ENCODE measurements at regions not wholly inside any gene's neighbourhood (a gene's known extent, or its start where the extent isn't known, plus 50 kb on each side); places are given as distances from the start of the nearest gene placed in this dataset.

DNA sequence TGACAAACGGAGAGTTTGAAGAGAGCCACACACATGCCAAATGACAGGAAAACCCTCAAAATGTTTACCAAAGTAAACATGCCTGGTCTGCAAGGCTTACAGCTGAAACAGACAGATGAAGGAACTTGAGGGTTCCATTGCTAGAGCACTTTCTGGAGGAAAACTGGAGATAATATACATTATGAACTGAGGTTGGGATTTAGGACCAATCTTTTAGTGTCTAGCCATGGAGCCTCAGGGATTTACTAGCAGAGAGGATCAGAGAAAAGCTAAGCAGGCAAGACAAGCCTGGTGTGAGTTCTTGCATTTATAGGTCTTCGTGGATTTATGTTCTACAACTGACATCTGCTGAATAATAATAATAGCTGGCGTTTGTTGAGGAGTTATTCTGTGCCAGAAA is 205.3 kb downstream of the AEBP2 start:
- Mint-ChIP-seq H3K4me1 (no peaks in the 10 kb centered on the region), H3K27ac (no peak overlapping the region), H3K36me3 (no peaks in the 10 kb centered on the region), H3K9me3 (peaks cover 4% of the 10 kb centered on the region), H3K4me3 (no peak overlapping the region)
- DNase-seq (ENCODE audit: low spot score in 2 of 2) (no peak), ATAC-seq (no peak)

DNA sequence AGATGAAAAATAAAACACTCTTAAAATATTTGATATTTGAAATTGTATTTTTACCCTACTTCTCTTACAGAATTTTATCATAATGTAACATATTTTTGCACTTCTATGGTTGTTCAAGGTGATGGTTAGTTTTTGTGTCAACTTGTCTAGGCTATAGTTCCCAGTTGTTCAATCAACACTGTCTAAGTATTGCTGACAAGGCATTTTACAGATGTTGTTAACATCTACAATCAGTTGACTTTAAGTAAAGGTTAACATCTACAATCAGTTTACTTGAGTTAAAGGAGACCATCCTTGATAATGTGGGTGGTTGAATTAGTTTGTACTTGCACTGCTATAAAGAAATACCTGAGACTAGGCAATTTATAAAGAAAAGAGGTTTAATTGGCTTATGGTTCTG is 206.5 kb downstream of the AEBP2 start:
- ATAC-seq (no peak), DNase-seq (ENCODE audit: low spot score in 2 of 2) (no peak)
- Mint-ChIP-seq H3K36me3 (no peaks in the 10 kb centered on the region), H3K4me1 (no peaks in the 10 kb centered on the region), H3K4me3 (no peak overlapping the region), H3K9me3 (peaks cover 4% of the 10 kb centered on the region), H3K27ac (no peak overlapping the region)

DNA sequence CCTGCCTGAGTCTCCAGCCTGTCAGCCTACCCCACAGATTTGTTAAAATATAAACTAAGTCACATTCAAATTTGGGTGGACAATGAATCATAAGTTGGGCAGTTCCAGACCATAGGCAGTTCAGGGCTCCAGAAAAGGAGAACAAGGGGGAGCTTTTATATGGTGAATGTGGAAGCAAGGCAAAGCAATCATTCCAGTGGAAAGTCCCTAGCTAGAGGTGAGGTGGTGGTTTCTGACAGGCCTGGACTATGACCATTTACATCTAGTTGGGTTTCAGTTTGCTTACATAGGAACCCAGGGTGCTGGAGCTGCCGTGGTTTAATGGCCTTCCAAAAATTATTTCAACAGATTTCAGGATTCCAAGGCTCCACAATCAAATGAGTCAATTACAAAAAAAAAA is 207.3 kb downstream of the AEBP2 start:
- H3K4me1 Mint-ChIP-seq, result no peaks in the 10 kb centered on the region
- no peak overlapping the region for H3K4me3 Mint-ChIP-seq
- DNase-seq (ENCODE audit: low spot score in 2 of 2), result no peak
- ATAC-seq, result no peak
- H3K27ac Mint-ChIP-seq, result no peak overlapping the region
- H3K36me3 Mint-ChIP-seq, result no peaks in the 10 kb centered on the region
- H3K9me3 Mint-ChIP-seq, result peaks cover 4% of the 10 kb centered on the region

GRCh38 chr12:19647806-19648556 is 208.7 kb downstream of the AEBP2 start:
- H3K36me3 Mint-ChIP-seq, result no peaks in the 10 kb centered on the region
- H3K27ac Mint-ChIP-seq, result no peak overlapping the region
- ATAC-seq, result no peak
- H3K4me1 Mint-ChIP-seq, result no peaks in the 10 kb centered on the region
- DNase-seq (ENCODE audit: low spot score in 2 of 2), result no peak
- H3K9me3 Mint-ChIP-seq, result peaks cover 4% of the 10 kb centered on the region
- H3K4me3 Mint-ChIP-seq, result no peak overlapping the region

GRCh38 chr12:19648591-19648990 is 209.3 kb downstream of the AEBP2 start:
- no peaks in the 10 kb centered on the region for H3K4me1 Mint-ChIP-seq
- no peak overlapping the region for H3K4me3 Mint-ChIP-seq
- peaks cover 4% of the 10 kb centered on the region for H3K9me3 Mint-ChIP-seq
- ATAC-seq (no peak), DNase-seq (ENCODE audit: low spot score in 2 of 2) (no peak)
- no peak overlapping the region for H3K27ac Mint-ChIP-seq
- no peaks in the 10 kb centered on the region for H3K36me3 Mint-ChIP-seq

- no peak overlapping the region for H3K27ac Mint-ChIP-seq
- ATAC-seq (no peak), DNase-seq (ENCODE audit: low spot score in 2 of 2) (no peak)
- no peaks in the 10 kb centered on the region for H3K9me3 Mint-ChIP-seq
- no peaks in the 10 kb centered on the region for H3K4me1 Mint-ChIP-seq
- H3K4me3 Mint-ChIP-seq, result no peak overlapping the region
- no peaks in the 10 kb centered on the region for H3K36me3 Mint-ChIP-seq
These were observed 213.1 kb downstream of the AEBP2 start for GRCh38 chr12:19652386-19652785.

GRCh38 chr12:19654650-19655376 is 215.5 kb downstream of the AEBP2 start:
- Mint-ChIP-seq H3K36me3 (no peaks in the 10 kb centered on the region), H3K27ac (no peak overlapping the region)

DNA sequence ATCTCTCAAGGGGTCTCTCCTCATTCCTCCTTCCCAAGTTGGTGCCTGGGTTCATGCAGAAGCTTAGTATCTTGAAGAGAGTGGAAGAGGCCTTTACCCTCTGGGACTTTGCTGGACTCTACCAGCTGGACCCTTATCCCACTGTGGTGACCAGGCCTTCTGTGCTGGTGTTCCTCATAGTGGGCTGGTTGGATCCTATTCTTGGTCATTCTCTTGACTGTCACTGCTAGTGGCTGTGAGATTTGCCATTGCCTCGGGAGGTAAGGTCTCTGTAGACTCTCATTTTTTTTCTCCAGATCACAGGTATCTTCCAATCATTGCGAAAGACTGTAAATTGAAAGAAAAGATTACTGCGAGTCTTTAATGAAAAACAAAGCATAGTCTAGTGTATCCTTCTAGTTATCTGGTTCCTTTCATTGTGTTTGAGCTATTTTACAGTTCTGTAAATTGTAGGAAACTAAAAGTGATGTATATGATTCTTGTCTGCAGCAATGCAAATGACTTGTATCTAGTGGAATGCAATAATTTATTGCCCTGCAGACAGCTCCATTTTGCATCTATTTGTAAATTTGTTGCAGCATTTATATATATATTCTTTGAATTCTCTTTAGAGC is 217.9 kb downstream of the AEBP2 start:
- H3K4me3 Mint-ChIP-seq, result no peak overlapping the region
- H3K4me1 Mint-ChIP-seq, result peaks cover 6% of the 10 kb centered on the region
- no peaks in the 10 kb centered on the region for H3K36me3 Mint-ChIP-seq
- no peaks in the 10 kb centered on the region for H3K9me3 Mint-ChIP-seq
- H3K27ac Mint-ChIP-seq, result peak overlapping the region; percentile 56
- DNase-seq (ENCODE audit: low spot score in 2 of 2), result no peak
- ATAC-seq, result no peak

More at GRCh38 chr12:19654650-19655376, 215.5 kb downstream of the AEBP2 start:
- DNase-seq (ENCODE audit: low spot score in 2 of 2), result no peak
- no peak for ATAC-seq
- Mint-ChIP-seq H3K4me1 (no peaks in the 10 kb centered on the region), H3K4me3 (no peak overlapping the region), H3K9me3 (no peaks in the 10 kb centered on the region)

DNA sequence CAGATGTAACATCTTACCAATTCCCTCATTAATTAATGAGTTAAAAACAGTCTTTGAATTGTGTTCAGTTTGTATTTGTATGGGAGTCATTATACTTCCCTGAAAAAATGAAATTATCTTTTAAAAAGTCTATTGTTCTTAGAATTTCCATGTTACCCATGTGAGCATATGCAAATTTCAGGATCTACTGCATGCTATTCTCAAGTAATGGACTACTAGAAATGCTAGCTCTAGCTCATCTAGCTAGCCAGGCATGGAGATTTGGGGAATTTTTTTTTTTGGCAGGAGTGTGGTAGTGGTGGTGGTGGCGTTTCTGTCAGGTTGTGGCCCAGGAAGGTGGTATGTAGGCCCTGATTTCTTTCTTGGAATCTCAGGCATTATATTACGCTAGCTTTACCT is 218.4 kb downstream of the AEBP2 start:
- Mint-ChIP-seq H3K36me3 (no peaks in the 10 kb centered on the region), H3K4me3 (no peak overlapping the region), H3K9me3 (no peaks in the 10 kb centered on the region), H3K27ac (peak overlapping the region; percentile 56), H3K4me1 (peaks cover 6% of the 10 kb centered on the region)
- DNase-seq (ENCODE audit: low spot score in 2 of 2) (no peak), ATAC-seq (no peak)

- ATAC-seq, result no peak
- no peaks in the 10 kb centered on the region for H3K36me3 Mint-ChIP-seq
- peaks cover 6% of the 10 kb centered on the region for H3K4me1 Mint-ChIP-seq
- DNase-seq (ENCODE audit: low spot score in 2 of 2), result no peak
- H3K4me3 Mint-ChIP-seq, result no peak overlapping the region
- H3K9me3 Mint-ChIP-seq, result no peaks in the 10 kb centered on the region
- H3K27ac Mint-ChIP-seq, result no peak overlapping the region
These were observed 219.8 kb downstream of the AEBP2 start for GRCh38 chr12:19659086-19659485.

DNA sequence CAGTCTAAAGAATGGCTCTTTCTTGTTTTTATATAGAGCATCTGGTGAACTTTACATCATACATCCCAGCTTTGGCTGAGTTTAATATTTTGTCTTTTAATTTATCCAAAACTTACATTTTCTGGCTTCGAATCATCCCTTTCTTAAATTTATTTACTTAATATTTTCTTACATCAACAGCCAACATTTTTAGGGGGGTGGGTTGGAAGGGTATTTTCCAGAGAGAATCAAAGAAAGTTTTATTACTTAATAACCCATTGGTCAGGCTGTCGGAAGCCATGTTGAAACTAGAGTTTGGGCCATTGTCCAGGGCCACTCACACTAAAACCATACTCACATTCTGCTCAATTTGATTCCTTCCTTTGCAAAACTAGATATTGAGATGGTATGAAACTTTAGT is 220.2 kb downstream of the AEBP2 start:
- no peak for DNase-seq (ENCODE audit: low spot score in 2 of 2)
- Mint-ChIP-seq H3K27ac (no peak overlapping the region), H3K36me3 (no peaks in the 10 kb centered on the region), H3K9me3 (no peaks in the 10 kb centered on the region), H3K4me1 (peaks cover 6% of the 10 kb centered on the region), H3K4me3 (no peak overlapping the region)
- ATAC-seq, result no peak

DNA sequence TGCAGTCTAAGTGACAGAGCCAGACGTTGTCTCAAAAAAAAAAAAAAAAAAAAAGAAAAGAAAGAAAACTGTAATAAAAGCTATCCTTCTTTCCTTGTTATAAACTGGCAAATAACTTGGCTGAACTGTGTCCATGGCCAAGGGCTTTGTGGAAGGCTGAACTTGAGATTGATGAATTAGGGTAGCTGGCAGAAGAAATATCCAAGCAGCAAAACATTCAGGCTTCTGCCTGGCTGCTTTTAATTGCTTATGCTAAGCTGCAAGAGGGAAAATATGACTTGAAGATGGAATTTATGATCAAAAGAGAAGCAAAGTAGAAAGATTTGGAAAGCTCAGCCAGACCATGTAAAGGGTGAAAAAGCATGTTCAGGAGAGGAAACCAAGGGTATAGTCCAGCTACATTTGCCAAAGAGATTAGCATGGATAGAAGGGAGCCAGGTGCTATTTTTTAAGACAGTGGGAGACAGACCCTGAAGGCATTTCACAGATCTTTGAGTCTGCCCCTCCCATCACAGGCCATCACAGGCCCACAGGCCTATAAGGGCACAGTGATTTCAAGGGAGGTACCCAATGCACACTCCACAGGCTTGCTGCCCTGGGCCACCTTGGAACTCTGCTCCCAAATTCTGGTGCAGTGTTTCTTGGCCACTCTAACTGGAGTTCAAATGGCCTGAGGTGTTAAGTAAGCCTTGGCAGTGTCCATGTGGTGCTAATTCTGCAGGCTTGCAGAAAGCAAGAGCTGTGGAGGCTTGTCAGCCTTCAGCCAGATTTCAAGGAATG is 226.0 kb downstream of the AEBP2 start:
- ATAC-seq, result no peak
- H3K9me3 Mint-ChIP-seq, result no peaks in the 10 kb centered on the region
- H3K4me1 Mint-ChIP-seq, result peaks cover 6% of the 10 kb centered on the region
- no peak overlapping the region for H3K27ac Mint-ChIP-seq
- DNase-seq (ENCODE audit: low spot score in 2 of 2), result no peak
- H3K36me3 Mint-ChIP-seq, result no peaks in the 10 kb centered on the region
- H3K4me3 Mint-ChIP-seq, result no peak overlapping the region

GRCh38 chr12:19666070-19666469 is 226.8 kb downstream of the AEBP2 start:
- Mint-ChIP-seq H3K4me3 (no peak overlapping the region), H3K9me3 (no peaks in the 10 kb centered on the region), H3K27ac (no peak overlapping the region), H3K36me3 (no peaks in the 10 kb centered on the region), H3K4me1 (peaks cover under 1% of the 10 kb centered on the region)
- no peak for ATAC-seq
- no peak for DNase-seq (ENCODE audit: low spot score in 2 of 2)

GRCh38 chr12:19669793-19670192 is 230.5 kb downstream of the AEBP2 start:
- Mint-ChIP-seq H3K27ac (no peak overlapping the region), H3K4me3 (no peak overlapping the region), H3K36me3 (no peaks in the 10 kb centered on the region), H3K9me3 (no peaks in the 10 kb centered on the region), H3K4me1 (no peaks in the 10 kb centered on the region)
- ATAC-seq (no peak), DNase-seq (ENCODE audit: low spot score in 2 of 2) (no peak)

DNA sequence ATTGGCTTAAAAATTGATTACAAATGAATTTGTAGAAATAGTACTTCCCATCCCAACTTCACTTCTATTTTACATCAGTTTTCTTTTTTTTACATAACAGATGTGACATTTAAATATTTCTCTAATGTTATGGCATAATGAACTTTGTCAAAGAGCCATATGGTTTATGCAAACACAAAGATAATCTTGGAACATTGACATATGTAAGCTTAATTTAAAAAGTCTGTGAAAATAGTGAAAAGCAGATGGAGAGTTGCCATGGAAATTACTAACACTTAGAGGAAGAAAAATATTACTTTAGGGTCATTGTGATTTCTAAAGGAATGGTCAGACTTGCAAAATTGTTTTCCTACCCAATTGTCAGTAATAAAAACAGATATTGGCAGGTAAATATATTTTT is 232.4 kb downstream of the AEBP2 start:
- Mint-ChIP-seq H3K27ac (no peak overlapping the region), H3K9me3 (no peaks in the 10 kb centered on the region), H3K4me1 (peaks cover 8% of the 10 kb centered on the region), H3K4me3 (no peak overlapping the region), H3K36me3 (no peaks in the 10 kb centered on the region)
- ATAC-seq (no peak), DNase-seq (ENCODE audit: low spot score in 2 of 2) (no peak)
